ENCODE measurements at regions not wholly inside any gene's neighbourhood (a gene's known extent, or its start where the extent isn't known, plus 50 kb on each side); places are given as distances from the start of the nearest gene placed in this dataset.

DNA sequence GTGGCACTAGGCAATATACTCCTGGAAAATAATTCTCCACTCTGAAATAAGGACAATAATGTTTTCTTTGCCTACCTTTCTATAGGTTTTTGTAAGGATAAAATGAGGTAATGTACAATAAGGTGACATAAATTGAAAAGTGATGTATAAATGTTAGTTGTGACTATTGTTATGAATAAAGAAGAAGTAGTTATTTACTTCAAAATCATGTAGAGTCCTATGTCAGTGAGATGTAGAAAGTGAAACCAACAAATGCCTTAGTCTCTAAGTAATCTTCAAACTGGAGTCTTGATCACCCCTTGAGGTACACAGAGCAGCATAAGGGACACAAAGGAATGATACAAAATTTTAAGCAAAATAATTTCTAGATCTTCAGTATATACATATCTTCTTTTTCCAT, 60.3 kb upstream of the TP63 start:
- TF ChIP-seq, protein P1, sequence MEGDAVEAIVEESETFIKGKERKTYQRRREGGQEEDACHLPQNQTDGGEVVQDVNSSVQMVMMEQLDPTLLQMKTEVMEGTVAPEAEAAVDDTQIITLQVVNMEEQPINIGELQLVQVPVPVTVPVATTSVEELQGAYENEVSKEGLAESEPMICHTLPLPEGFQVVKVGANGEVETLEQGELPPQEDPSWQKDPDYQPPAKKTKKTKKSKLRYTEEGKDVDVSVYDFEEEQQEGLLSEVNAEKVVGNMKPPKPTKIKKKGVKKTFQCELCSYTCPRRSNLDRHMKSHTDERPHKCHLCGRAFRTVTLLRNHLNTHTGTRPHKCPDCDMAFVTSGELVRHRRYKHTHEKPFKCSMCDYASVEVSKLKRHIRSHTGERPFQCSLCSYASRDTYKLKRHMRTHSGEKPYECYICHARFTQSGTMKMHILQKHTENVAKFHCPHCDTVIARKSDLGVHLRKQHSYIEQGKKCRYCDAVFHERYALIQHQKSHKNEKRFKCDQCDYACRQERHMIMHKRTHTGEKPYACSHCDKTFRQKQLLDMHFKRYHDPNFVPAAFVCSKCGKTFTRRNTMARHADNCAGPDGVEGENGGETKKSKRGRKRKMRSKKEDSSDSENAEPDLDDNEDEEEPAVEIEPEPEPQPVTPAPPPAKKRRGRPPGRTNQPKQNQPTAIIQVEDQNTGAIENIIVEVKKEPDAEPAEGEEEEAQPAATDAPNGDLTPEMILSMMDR (conservative IDR thresholded peaks at IDR 0.05; ENCODE audit: low read depth in 2 of 2), result no peak
- TF ChIP-seq CREB1 (CRISPR knock-in tag; IDR thresholded peaks at IDR 0.05; ENCODE audit: low read depth) (no peak), POLR2AphosphoS5 (IDR thresholded peaks at IDR 0.05; ENCODE audit: low read depth) (no peak), EZH2phosphoT487 (IDR thresholded peaks at IDR 0.05; ENCODE audit: unreplicated experiment) (no peak), EZH2 (IDR thresholded peaks at IDR 0.05; ENCODE audit: low read depth, unreplicated experiment) (no peak), NANOG (IDR thresholded peaks at IDR 0.05; ENCODE audit: borderline replicate concordance) (no peak), JUNB (IDR thresholded peaks at IDR 0.05; ENCODE audit: unreplicated experiment) (no peak), ZNF114 (CRISPR knock-in tag; IDR thresholded peaks at IDR 0.05) (no peak), STAT1 (IDR thresholded peaks at IDR 0.05; ENCODE audit: unreplicated experiment) (no peak), ZNF331 (CRISPR knock-in tag; IDR thresholded peaks at IDR 0.05; ENCODE audit: low read depth) (no peak)
- TF ChIP-seq, protein P2, sequence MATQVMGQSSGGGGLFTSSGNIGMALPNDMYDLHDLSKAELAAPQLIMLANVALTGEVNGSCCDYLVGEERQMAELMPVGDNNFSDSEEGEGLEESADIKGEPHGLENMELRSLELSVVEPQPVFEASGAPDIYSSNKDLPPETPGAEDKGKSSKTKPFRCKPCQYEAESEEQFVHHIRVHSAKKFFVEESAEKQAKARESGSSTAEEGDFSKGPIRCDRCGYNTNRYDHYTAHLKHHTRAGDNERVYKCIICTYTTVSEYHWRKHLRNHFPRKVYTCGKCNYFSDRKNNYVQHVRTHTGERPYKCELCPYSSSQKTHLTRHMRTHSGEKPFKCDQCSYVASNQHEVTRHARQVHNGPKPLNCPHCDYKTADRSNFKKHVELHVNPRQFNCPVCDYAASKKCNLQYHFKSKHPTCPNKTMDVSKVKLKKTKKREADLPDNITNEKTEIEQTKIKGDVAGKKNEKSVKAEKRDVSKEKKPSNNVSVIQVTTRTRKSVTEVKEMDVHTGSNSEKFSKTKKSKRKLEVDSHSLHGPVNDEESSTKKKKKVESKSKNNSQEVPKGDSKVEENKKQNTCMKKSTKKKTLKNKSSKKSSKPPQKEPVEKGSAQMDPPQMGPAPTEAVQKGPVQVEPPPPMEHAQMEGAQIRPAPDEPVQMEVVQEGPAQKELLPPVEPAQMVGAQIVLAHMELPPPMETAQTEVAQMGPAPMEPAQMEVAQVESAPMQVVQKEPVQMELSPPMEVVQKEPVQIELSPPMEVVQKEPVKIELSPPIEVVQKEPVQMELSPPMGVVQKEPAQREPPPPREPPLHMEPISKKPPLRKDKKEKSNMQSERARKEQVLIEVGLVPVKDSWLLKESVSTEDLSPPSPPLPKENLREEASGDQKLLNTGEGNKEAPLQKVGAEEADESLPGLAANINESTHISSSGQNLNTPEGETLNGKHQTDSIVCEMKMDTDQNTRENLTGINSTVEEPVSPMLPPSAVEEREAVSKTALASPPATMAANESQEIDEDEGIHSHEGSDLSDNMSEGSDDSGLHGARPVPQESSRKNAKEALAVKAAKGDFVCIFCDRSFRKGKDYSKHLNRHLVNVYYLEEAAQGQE (IDR thresholded peaks at IDR 0.05; ENCODE audit: unreplicated experiment), result no peak
- TF ChIP-seq, protein P3, sequence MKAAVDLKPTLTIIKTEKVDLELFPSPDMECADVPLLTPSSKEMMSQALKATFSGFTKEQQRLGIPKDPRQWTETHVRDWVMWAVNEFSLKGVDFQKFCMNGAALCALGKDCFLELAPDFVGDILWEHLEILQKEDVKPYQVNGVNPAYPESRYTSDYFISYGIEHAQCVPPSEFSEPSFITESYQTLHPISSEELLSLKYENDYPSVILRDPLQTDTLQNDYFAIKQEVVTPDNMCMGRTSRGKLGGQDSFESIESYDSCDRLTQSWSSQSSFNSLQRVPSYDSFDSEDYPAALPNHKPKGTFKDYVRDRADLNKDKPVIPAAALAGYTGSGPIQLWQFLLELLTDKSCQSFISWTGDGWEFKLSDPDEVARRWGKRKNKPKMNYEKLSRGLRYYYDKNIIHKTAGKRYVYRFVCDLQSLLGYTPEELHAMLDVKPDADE (IDR thresholded peaks at IDR 0.05), result no peak
- TF ChIP-seq, protein P4, sequence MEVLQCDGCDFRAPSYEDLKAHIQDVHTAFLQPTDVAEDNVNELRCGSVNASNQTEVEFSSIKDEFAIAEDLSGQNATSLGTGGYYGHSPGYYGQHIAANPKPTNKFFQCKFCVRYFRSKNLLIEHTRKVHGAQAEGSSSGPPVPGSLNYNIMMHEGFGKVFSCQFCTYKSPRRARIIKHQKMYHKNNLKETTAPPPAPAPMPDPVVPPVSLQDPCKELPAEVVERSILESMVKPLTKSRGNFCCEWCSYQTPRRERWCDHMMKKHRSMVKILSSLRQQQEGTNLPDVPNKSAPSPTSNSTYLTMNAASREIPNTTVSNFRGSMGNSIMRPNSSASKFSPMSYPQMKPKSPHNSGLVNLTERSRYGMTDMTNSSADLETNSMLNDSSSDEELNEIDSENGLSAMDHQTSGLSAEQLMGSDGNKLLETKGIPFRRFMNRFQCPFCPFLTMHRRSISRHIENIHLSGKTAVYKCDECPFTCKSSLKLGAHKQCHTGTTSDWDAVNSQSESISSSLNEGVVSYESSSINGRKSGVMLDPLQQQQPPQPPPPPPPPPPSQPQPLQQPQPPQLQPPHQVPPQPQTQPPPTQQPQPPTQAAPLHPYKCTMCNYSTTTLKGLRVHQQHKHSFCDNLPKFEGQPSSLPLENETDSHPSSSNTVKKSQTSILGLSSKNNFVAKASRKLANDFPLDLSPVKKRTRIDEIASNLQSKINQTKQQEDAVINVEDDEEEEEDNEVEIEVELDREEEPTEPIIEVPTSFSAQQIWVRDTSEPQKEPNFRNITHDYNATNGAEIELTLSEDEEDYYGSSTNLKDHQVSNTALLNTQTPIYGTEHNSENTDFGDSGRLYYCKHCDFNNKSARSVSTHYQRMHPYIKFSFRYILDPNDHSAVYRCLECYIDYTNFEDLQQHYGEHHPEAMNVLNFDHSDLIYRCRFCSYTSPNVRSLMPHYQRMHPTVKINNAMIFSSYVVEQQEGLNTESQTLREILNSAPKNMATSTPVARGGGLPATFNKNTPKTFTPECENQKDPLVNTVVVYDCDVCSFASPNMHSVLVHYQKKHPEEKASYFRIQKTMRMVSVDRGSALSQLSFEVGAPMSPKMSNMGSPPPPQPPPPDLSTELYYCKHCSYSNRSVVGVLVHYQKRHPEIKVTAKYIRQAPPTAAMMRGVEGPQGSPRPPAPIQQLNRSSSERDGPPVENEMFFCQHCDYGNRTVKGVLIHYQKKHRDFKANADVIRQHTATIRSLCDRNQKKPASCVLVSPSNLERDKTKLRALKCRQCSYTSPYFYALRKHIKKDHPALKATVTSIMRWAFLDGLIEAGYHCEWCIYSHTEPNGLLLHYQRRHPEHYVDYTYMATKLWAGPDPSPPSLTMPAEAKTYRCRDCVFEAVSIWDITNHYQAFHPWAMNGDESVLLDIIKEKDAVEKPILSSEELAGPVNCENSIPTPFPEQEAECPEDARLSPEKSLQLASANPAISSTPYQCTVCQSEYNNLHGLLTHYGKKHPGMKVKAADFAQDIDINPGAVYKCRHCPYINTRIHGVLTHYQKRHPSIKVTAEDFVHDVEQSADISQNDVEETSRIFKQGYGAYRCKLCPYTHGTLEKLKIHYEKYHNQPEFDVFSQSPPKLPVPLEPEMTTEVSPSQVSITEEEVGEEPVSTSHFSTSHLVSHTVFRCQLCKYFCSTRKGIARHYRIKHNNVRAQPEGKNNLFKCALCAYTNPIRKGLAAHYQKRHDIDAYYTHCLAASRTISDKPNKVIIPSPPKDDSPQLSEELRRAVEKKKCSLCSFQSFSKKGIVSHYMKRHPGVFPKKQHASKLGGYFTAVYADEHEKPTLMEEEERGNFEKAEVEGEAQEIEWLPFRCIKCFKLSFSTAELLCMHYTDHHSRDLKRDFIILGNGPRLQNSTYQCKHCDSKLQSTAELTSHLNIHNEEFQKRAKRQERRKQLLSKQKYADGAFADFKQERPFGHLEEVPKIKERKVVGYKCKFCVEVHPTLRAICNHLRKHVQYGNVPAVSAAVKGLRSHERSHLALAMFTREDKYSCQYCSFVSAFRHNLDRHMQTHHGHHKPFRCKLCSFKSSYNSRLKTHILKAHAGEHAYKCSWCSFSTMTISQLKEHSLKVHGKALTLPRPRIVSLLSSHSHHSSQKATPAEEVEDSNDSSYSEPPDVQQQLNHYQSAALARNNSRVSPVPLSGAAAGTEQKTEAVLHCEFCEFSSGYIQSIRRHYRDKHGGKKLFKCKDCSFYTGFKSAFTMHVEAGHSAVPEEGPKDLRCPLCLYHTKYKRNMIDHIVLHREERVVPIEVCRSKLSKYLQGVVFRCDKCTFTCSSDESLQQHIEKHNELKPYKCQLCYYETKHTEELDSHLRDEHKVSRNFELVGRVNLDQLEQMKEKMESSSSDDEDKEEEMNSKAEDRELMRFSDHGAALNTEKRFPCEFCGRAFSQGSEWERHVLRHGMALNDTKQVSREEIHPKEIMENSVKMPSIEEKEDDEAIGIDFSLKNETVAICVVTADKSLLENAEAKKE (CRISPR knock-in tag; IDR thresholded peaks at IDR 0.05), result no peak
